Common myeloid progenitor, CD34-positive (primary cell): ENCODE measurements at regions not wholly inside any gene's neighbourhood (a gene's known extent, or its start where the extent isn't known, plus 50 kb on each side); places are given as distances from the start of the nearest gene placed in this dataset.

Source experiments
- CTCF ChIA-PET: fragments of 350-600 bp; sonication (Branson Sonifier 250); formaldehyde crosslinking; loops from one replicate; lab custom pipeline; 2021; ENCODE audit warnings: antibody characterized with exemption; lab: Charles Lee
- POLR2A ChIA-PET: fragments of 350-600 bp; sonication (Branson Sonifier 250); formaldehyde crosslinking; loops from one replicate; lab custom pipeline; 2021; ENCODE audit warnings: antibody characterized with exemption; lab: Charles Lee
- DNase-seq, 3 donors: peaks; one replicate each; pipeline versions ENCODE4 v3.0.0 to v3.0.0-alpha.2; 2013
- H3K27ac ChIP-seq, 2 experiments: 1 replicate in 1 of 2; 2 replicates in 1 of 2; pipeline ENCODE4 v1.7.0; 2013; ENCODE audit warnings: inconsistent platforms in 2 of 2, low read length in 2 of 2, mild to moderate bottlenecking in 2 of 2, low read depth in 1 of 2, moderate library complexity in 1 of 2; ENCODE audit not compliant: severe bottlenecking in 2 of 2, insufficient read depth in 1 of 2, poor library complexity in 1 of 2
- H3K27me3 ChIP-seq, 5 experiments: replicated peaks in 2 of 5; 1 replicate in 3 of 5; 2 replicates in 2 of 5; pipeline versions ENCODE4 v1.6.1 to v1.7.0; 2013; ENCODE audit warnings: low read length in 4 of 5, mild to moderate bottlenecking in 2 of 5, moderate library complexity in 2 of 5, inconsistent platforms in 1 of 5; ENCODE audit not compliant: insufficient read depth in 5 of 5, control insufficient read depth in 4 of 5
- H3K36me3 ChIP-seq, 4 experiments: 1 replicate in 2 of 4; 2 replicates in 2 of 4; pipeline versions ENCODE4 v1.6.1 to v1.7.0; 2013; ENCODE audit warnings: low read length in 3 of 4, control low read depth in 1 of 4, mild to moderate bottlenecking in 1 of 4; ENCODE audit not compliant: control insufficient read depth in 4 of 4, insufficient read depth in 4 of 4
- H3K4me1 ChIP-seq, 4 experiments: 1 replicate in 3 of 4; 2 replicates in 1 of 4; pipeline versions ENCODE4 v1.6.1 to v1.7.1; 2013; ENCODE audit warnings: low read length in 3 of 4, mild to moderate bottlenecking in 3 of 4, control low read depth in 1 of 4, inconsistent platforms in 1 of 4, moderate library complexity in 1 of 4; ENCODE audit not compliant: control insufficient read depth in 4 of 4, insufficient read depth in 4 of 4; ENCODE audit errors: control extremely low read depth in 1 of 4
- H3K4me3 ChIP-seq, 7 experiments: 1 replicate in 4 of 7; 2 replicates in 3 of 7; pipeline versions ENCODE4 v1.5.1 to v1.7.0; 2013; ENCODE audit warnings: mild to moderate bottlenecking in 7 of 7, low read length in 6 of 7, moderate library complexity in 6 of 7, inconsistent platforms in 2 of 7, low read depth in 2 of 7, control low read depth in 1 of 7; ENCODE audit not compliant: insufficient read depth in 4 of 7, control insufficient read depth in 1 of 7; ENCODE audit errors: extremely low read depth in 1 of 7
- H3K9me3 ChIP-seq, 5 experiments: 1 replicate in 4 of 5; 2 replicates in 1 of 5; pipeline versions ENCODE4 v1.6.1 to v1.7.1; 2013; ENCODE audit warnings: low read length in 4 of 5, mild to moderate bottlenecking in 2 of 5, inconsistent platforms in 1 of 5, low read depth in 1 of 5, moderate library complexity in 1 of 5; ENCODE audit not compliant: control insufficient read depth in 4 of 5, insufficient read depth in 2 of 5; ENCODE audit errors: control extremely low read depth in 1 of 5
- WGBS: methylation state at CpG from one replicate; pipeline ENCODE4 v1.1.5; 2013; ENCODE audit not compliant: insufficient coverage; 5-methylcytosine and 5-hydroxymethylcytosine counted together

DNA sequence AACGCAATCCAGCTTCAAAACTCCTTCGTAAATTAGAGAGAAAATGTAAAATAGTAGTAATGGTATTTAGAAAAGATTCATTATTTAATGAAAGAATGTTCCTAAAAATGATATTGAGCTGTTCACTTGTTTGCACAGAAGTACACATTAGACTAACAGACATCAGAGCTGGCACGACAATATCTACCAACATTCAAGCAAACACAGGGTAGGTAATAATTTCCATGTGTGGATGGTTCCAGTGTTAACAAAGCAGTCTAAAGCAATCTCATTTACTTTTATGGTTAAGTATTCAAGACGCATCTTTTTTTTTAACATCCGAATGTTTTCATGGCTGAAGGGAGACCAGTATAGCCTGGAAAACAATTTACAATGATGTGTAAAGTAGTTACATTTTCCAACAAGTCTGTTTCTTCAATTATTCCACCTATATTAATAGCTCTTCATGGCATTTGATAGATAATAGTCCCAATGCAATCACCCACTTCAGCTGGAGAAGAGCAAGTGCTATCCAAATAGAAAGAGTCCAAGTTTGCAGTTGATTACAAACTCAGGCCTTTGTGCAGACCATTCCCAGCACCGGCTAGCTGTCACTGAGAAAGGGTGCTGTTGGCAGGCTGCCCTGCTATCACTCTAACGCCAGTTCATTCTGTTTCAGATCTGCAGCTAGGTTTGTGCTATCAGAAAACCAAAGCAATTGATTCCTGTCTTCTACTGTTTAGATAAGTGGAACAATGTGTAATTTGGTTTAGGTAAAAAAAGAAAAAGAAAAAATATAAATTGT, 458.8 kb downstream of the DTWD2 start:
- no peak overlapping the region for H3K27ac ChIP-seq
- no peaks in the 10 kb centered on the region for H3K36me3 ChIP-seq
- no peak overlapping the region for H3K4me3 ChIP-seq
- no peaks in the 10 kb centered on the region for H3K4me1 ChIP-seq
- no peaks in the 10 kb centered on the region for H3K9me3 ChIP-seq
- DNase-seq = no peak
- peaks cover 0 to 2% (median 0%) of the 10 kb centered on the region in 5 experiments for H3K27me3 ChIP-seq
- ChIA-PET CTCF (no interaction called here), POLR2A (no interaction called here)
- 100% methylated on average over 1 of the region's 7 CpGs for WGBS

DNA sequence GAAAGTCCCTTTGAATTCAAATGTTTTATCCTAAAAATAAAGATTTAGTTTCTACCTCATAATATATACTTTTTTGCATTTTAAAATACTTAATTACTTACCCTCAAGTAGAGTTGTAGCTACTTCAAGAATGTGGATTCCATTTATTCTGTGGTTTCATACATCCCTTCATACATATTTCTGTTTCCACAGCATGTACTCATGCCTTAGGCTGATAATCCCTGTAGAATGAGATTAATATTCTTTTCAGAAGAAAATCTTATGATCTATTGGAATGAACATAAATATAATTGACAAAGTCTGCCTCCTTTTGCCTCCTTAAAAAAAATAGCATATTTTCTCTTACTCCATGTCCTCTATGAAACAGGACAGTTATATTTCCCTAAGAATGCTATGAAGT, 465.7 kb downstream of the DTWD2 start:
- CTCF ChIA-PET = no interaction called here
- peaks cover 0 to 3% (median 0%) of the 10 kb centered on the region in 5 experiments for H3K9me3 ChIP-seq
- POLR2A ChIA-PET = no interaction called here
- H3K4me3 ChIP-seq = no peak overlapping the region
- no peaks in the 10 kb centered on the region for H3K27me3 ChIP-seq
- no peak overlapping the region for H3K27ac ChIP-seq
- no peaks in the 10 kb centered on the region for H3K4me1 ChIP-seq
- no peaks in the 10 kb centered on the region for H3K36me3 ChIP-seq
- DNase-seq = no peak

DNA sequence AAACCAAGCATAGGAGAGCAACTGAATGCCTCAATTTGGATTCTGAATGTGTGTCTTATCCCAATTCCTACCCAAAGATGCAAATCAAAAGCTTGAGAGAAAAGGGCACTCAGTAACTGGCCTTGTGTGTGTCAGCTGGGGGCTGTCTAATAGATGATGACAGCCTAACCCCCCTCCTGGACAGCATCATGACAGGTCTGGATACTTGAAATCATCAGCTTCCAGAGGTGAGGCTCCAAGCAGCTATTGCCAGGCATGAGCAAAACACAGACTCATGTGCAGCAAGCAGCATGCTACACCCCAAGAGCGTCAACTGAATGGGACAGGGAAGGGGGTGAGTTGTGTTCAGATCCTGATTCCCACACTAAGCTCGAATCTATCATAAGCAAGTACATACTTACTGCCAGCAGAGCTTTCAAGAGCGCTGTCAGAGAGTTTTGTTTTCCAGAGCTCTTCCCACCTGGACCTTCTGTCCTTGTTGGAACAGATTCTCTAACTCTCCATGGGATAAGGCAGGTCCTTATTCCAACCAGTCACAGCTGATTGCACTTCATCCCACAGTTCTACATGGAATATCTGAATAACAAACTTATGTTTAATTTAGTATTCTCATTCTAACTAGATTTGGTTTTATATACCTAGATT, 467.5 kb downstream of the DTWD2 start:
- Histone ChIP-seq H3K27me3 (no peaks in the 10 kb centered on the region), H3K36me3 (no peaks in the 10 kb centered on the region), H3K9me3 (peaks cover 0 to 3% (median 0%) of the 10 kb centered on the region in 5 experiments), H3K4me1 (no peaks in the 10 kb centered on the region), H3K4me3 (no peak overlapping the region), H3K27ac (no peak overlapping the region)
- ChIA-PET CTCF (no interaction called here), POLR2A (interaction anchor here (0.6 kb wide), 1 partner anchor 1886 kb away, joined by 4 read pairs; no protein-coding TSS in a partner anchor)
- WGBS = 100% methylated on average over 1 of the region's 3 CpGs
- DNase-seq = no peak

DNA sequence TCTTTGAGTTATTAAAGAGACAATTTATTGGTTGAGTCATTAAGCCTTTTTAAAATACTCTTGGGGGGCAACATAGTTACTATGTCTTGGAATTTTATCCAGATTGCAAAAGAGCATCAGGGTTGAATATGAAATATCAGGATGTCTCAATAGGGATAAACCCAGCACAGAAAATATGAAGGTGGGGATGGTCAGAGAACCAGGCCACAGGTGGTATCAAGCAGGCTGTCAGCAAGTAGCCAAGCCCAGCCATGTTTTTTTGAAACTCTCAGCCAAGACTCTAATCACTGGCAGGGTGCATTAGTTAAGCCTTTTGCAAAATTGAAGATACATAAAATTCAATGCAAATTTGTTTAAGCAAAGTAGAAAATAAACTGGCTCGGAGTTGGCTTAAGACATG, 468.9 kb downstream of the DTWD2 start:
- H3K36me3 ChIP-seq = no peaks in the 10 kb centered on the region
- ChIA-PET CTCF (no interaction called here), POLR2A (no interaction called here)
- no peaks in the 10 kb centered on the region for H3K27me3 ChIP-seq
- DNase-seq = no peak
- no peaks in the 10 kb centered on the region for H3K4me1 ChIP-seq
- no peak overlapping the region for H3K4me3 ChIP-seq
- H3K9me3 ChIP-seq = peaks cover 0 to 3% (median 0%) of the 10 kb centered on the region in 5 experiments
- no peak overlapping the region for H3K27ac ChIP-seq
- WGBS = no CpG with 5 or more reads among the region's 1 CpG

DNA sequence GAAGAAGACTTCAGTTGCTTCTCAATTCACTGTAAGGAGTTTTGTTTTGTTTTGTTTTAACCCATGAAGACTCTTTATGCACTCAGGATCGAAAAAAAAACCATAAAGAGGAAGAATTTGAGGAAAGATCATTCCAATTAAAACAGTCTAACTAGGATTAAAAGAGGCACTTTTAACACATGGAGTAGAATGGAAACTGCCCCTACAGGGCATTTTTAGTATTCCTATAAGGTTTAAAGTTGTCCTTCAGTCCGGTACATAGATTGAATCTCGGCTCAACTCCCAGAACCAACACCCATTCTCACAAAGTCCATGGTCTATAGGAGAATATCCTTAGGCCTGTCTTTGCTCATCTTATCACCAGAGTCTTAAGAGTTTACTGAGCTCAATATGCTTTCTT, 469.6 kb downstream of the DTWD2 start:
- no peak overlapping the region for H3K27ac ChIP-seq
- CTCF ChIA-PET = no interaction called here

DNA sequence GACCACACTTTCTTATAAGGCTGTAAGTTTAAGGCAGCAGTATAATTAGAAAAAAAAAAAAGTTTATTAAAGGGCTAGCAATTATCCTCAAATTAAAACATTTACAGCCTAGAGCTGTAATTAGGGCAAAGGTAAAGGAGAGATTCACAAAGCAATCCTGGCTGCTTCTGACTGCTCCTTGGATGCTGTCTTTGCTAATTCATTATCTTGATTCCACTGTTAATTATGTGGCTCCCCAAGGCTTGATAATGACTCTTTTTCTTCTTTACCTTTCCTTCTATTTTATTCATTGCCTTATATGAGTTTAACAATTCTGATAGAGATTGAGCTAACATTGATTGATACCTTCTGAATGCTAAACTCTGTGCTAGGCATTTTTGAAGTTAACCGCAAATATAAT, 476.5 kb downstream of the DTWD2 start:
- Histone ChIP-seq H3K4me1 (no peaks in the 10 kb centered on the region), H3K27ac (no peak overlapping the region), H3K36me3 (no peaks in the 10 kb centered on the region), H3K27me3 (peaks cover 0 to 2% (median 0%) of the 10 kb centered on the region in 5 experiments), H3K9me3 (no peaks in the 10 kb centered on the region), H3K4me3 (no peak overlapping the region)
- no CpG with 5 or more reads among the region's 1 CpG for WGBS
- CTCF ChIA-PET = interaction anchor here (0.6 kb wide), 1 partner anchor 811 kb away, joined by 3 read pairs; no protein-coding TSS in a partner anchor
- POLR2A ChIA-PET = no interaction called here
- no peak for DNase-seq

More for the DNA sequence above, 469.6 kb downstream of the DTWD2 start:
- no peak overlapping the region for H3K4me3 ChIP-seq
- no peaks in the 10 kb centered on the region for H3K27me3 ChIP-seq
- POLR2A ChIA-PET = no interaction called here
- no peaks in the 10 kb centered on the region for H3K36me3 ChIP-seq
- H3K4me1 ChIP-seq = no peaks in the 10 kb centered on the region
- DNase-seq = no peak
- peaks cover 0 to 3% (median 0%) of the 10 kb centered on the region in 5 experiments for H3K9me3 ChIP-seq
- no CpG with 5 or more reads among the region's 3 CpGs for WGBS

DNA sequence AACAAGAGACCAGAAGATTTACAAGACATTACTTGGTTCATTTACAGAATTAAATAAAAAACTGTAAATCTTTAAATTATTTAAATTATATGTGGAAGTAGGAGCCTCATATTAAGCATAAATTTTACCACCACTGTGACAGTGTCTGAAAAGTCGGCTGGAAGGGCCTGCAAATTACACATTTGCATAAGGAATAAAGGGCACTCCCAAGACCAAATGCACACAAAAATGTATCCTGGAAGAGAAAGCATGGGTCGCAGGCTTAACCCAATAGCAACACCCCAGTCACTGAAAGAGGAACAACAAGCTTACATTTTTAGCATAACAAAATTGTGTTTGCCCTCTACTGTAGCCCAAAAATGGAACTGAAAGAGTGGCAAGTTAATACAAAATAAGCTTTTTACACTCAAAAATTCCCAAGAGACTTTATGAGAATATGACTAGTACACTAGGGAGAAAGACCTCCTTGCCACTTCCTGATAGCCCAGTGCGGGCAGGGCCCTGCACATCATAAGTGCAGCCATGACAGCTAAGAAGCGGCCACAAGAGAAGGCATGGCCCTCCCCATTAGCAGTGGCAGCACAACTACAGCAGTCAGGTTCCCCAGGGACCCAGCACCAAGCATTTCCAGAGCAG, 482.0 kb downstream of the DTWD2 start:
- no peak overlapping the region for H3K4me3 ChIP-seq
- peaks cover 0 to 2% (median 0%) of the 10 kb centered on the region in 5 experiments for H3K27me3 ChIP-seq
- peaks cover 0 to 5% (median 0%) of the 10 kb centered on the region in 5 experiments for H3K9me3 ChIP-seq
- CTCF ChIA-PET = no interaction called here
- H3K36me3 ChIP-seq = no peaks in the 10 kb centered on the region
- no peak overlapping the region for H3K27ac ChIP-seq
- no peaks in the 10 kb centered on the region for H3K4me1 ChIP-seq
- WGBS = 82% methylated on average over 3 of the region's 4 CpGs
- POLR2A ChIA-PET = no interaction called here
- DNase-seq = no peak
